ENCODE measurements at regions not wholly inside any gene's neighbourhood (a gene's known extent, or its start where the extent isn't known, plus 50 kb on each side); places are given as distances from the start of the nearest gene placed in this dataset.

GRCh38 chr10:78247821-78248220 is 214.2 kb downstream of the RPS24 start:
- no peak overlapping the region for H3K27ac ChIP-seq
- no peak for TF ChIP-seq ZFX (IDR thresholded peaks at IDR 0.05; ENCODE audit: borderline replicate concordance)
- no peak for TF ChIP-seq CTCF (IDR thresholded peaks at IDR 0.05)

GRCh38 chr10:78248651-78249464 is 215.2 kb downstream of the RPS24 start:
- H3K27ac ChIP-seq = no peak overlapping the region
- TF ChIP-seq CTCF (IDR thresholded peaks at IDR 0.05) (no peak), ZFX (IDR thresholded peaks at IDR 0.05; ENCODE audit: borderline replicate concordance) (no peak)

GRCh38 chr10:78249690-78250089 is 216.0 kb downstream of the RPS24 start:
- TF ChIP-seq CTCF (IDR thresholded peaks at IDR 0.05) = no peak
- no peak for TF ChIP-seq ZFX (IDR thresholded peaks at IDR 0.05; ENCODE audit: borderline replicate concordance)
- H3K27ac ChIP-seq = no peak overlapping the region

- no peak overlapping the region for H3K27ac ChIP-seq
- no peak for TF ChIP-seq ZFX (IDR thresholded peaks at IDR 0.05; ENCODE audit: borderline replicate concordance)
- no peak for TF ChIP-seq CTCF (IDR thresholded peaks at IDR 0.05)
Observed at GRCh38 chr10:78250313-78251015, 216.8 kb downstream of the RPS24 start.

DNA sequence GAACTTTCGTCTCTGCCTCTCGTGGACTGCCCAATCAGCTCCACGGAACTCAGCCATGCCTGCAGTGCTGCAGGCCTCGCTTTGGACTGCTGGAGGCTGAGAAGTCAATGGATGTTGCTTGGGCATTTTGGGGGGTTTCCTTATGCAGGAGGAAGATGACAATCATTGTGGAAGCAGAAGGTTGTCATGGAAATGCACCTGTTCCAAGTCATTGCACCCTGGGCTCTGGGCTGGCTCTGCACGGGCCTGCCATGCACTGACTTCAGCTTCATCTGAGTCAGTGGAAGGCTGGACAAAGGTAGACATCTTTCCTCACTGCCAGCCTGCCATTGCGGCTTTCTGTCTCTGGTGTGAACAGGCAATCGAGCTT is 217.3 kb downstream of the RPS24 start:
- no peak for TF ChIP-seq ZFX (IDR thresholded peaks at IDR 0.05; ENCODE audit: borderline replicate concordance)
- TF ChIP-seq CTCF (IDR thresholded peaks at IDR 0.05) = no peak
- no peak overlapping the region for H3K27ac ChIP-seq

DNA sequence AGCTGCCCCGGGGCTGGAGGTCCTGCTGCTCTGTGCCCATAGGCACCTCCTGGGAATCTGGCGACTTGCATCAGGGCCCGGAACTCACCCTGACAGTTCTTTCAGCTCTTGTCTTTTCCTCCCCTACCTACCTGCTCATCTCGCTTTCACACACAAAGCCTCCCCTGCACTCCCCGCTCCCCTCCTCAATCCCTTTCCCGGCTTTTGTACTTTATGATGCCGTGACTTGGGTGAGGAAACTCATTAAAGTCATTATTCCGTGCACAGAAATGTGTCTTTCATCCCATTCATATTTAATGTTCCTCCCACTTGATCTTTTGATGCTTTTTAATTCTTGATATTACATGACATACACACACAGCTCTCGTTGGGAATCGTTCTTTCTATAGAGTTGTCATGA is 218.6 kb downstream of the RPS24 start:
- TF ChIP-seq CTCF (IDR thresholded peaks at IDR 0.05) (no peak), ZFX (IDR thresholded peaks at IDR 0.05; ENCODE audit: borderline replicate concordance) (no peak)
- no peak overlapping the region for H3K27ac ChIP-seq

Measured in 22Rv1 (cell line).